BJ (cell line): ENCODE measurements at regions not wholly inside any gene's neighbourhood (a gene's known extent, or its start where the extent isn't known, plus 50 kb on each side); places are given as distances from the start of the nearest gene placed in this dataset.

Source experiments
- CTCF ChIA-PET: fragments of 350-600 bp; formaldehyde crosslinking; extraction: SDS; loops from one replicate; lab custom pipeline; 2021; ENCODE audit warnings: antibody characterized with exemption, inconsistent platforms; lab: Yijun Ruan, JAX
- POLR2A ChIA-PET: fragments of 300-600 bp; sonication (Branson Sonifier 250); formaldehyde crosslinking; extraction: SDS; loops from one replicate; lab custom pipeline; 2021; ENCODE audit warnings: antibody characterized with exemption; lab: Charles Lee
- DNase-seq: peaks from one replicate; pipeline ENCODE4 v3.0.0-alpha.2; 2011; ENCODE audit warnings: low read depth
- H3K27me3 ChIP-seq: 2 replicates; pipeline ENCODE4 v1.6.0; 2011; ENCODE audit warnings: low read length; ENCODE audit not compliant: control insufficient read depth, insufficient read depth
- H3K36me3 ChIP-seq: 2 replicates; pipeline ENCODE4 v1.5.1; 2011; ENCODE audit warnings: low read length; ENCODE audit not compliant: control insufficient read depth, insufficient read depth
- H3K4me3 ChIP-seq: 2 replicates; pipeline ENCODE4 v1.5.1; 2011; ENCODE audit warnings: low read depth, mild to moderate bottlenecking, control low read depth, low read length
- TF ChIP-seq, protein P1 (sequence below): IDR thresholded peaks from 2 replicates; pipeline ENCODE4 v1.5.1; 2011; ENCODE audit warnings: low read depth, mild to moderate bottlenecking, control low read depth, inconsistent platforms, low read length, moderate library complexity; ENCODE audit not compliant: insufficient read depth

- no peak overlapping the region for H3K4me3 ChIP-seq
- TF ChIP-seq, protein P1, sequence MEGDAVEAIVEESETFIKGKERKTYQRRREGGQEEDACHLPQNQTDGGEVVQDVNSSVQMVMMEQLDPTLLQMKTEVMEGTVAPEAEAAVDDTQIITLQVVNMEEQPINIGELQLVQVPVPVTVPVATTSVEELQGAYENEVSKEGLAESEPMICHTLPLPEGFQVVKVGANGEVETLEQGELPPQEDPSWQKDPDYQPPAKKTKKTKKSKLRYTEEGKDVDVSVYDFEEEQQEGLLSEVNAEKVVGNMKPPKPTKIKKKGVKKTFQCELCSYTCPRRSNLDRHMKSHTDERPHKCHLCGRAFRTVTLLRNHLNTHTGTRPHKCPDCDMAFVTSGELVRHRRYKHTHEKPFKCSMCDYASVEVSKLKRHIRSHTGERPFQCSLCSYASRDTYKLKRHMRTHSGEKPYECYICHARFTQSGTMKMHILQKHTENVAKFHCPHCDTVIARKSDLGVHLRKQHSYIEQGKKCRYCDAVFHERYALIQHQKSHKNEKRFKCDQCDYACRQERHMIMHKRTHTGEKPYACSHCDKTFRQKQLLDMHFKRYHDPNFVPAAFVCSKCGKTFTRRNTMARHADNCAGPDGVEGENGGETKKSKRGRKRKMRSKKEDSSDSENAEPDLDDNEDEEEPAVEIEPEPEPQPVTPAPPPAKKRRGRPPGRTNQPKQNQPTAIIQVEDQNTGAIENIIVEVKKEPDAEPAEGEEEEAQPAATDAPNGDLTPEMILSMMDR: no peak
- no peak for DNase-seq
- ChIA-PET POLR2A (no interaction called here), CTCF (interaction anchor here (0.8 to 2.8 kb wide), 2 partner anchors 11 to 17 kb away, joined by 3 to 13 read pairs; no protein-coding TSS in a partner anchor)
- no peaks in the 10 kb centered on the region for H3K36me3 ChIP-seq
- H3K27me3 ChIP-seq: no peaks in the 10 kb centered on the region
Observed at GRCh38 chr14:80354860-80355581, 143.7 kb upstream of the DIO2 start.

GRCh38 chr14:80352471-80352870 lies 141.2 kb upstream of the DIO2 start:
- DNase-seq: no peak
- Histone ChIP-seq H3K36me3 (no peaks in the 10 kb centered on the region), H3K4me3 (no peak overlapping the region), H3K27me3 (no peaks in the 10 kb centered on the region)
- ChIA-PET CTCF (interaction anchor here (0.7 kb wide), 1 partner anchor 22 kb away, joined by 3 read pairs; no protein-coding TSS in a partner anchor), POLR2A (no interaction called here)
- TF ChIP-seq, protein P1: no peak

- ChIA-PET CTCF (interaction anchor here (1.0 to 1.3 kb wide), 2 partner anchors 13 to 22 kb away, joined by 3 read pairs; no protein-coding TSS in a partner anchor), POLR2A (no interaction called here)
- H3K4me3 ChIP-seq: no peak overlapping the region
- H3K36me3 ChIP-seq: no peaks in the 10 kb centered on the region
- no peak for DNase-seq
- no peaks in the 10 kb centered on the region for H3K27me3 ChIP-seq
- TF ChIP-seq, protein P1: no peak
Observed at GRCh38 chr14:80350707-80351106, 139.4 kb upstream of the DIO2 start.

- Histone ChIP-seq H3K36me3 (no peaks in the 10 kb centered on the region), H3K4me3 (no peak overlapping the region), H3K27me3 (no peaks in the 10 kb centered on the region)
- no peak for DNase-seq
- TF ChIP-seq, protein P1: no peak
- POLR2A ChIA-PET: interaction anchor here (0.6 kb wide), 1 partner anchor 194 kb away, joined by 4 read pairs; no protein-coding TSS in a partner anchor
- CTCF ChIA-PET: interaction anchor here (0.7 to 1.9 kb wide), 3 partner anchors 10 to 239 kb away, joined by 3 to 10 read pairs (median 3); no protein-coding TSS in a partner anchor
Observed at GRCh38 chr14:80346395-80346794, 135.1 kb upstream of the DIO2 start.

DNA sequence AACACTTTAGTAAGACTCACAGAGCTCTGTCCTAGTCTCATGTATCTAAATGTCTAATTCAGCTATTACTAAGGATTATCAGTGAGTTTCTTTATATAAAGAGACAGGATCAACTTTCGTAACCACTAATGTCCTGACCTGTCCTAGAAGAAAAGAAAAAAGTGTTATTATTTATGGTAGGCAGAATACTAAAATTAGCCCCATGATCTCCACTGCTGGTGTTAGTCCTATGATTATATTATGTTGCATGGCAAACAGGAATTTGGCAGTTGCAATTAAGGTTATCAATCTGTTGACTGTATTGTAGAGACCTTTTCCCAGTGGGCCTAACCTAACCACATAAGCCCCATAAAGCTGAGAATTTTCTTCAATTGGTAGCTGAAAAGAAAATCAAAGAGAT lies 132.9 kb upstream of the DIO2 start:
- H3K4me3 ChIP-seq: no peak overlapping the region
- H3K36me3 ChIP-seq: no peaks in the 10 kb centered on the region
- CTCF ChIA-PET: no interaction called here
- POLR2A ChIA-PET: no interaction called here
- TF ChIP-seq, protein P1: no peak
- no peak for DNase-seq
- H3K27me3 ChIP-seq: no peaks in the 10 kb centered on the region
